PC-9 (cell line): ENCODE measurements at regions not wholly inside any gene's neighbourhood (a gene's known extent, or its start where the extent isn't known, plus 50 kb on each side); places are given as distances from the start of the nearest gene placed in this dataset.

ENCODE experiments used
- BruUV-seq: library from RNA; stranded (reverse); fragments of 400-500 nt; replicated peaks from 2 replicates; lab custom pipeline; 2021; lab: Mats Ljungman, UMichigan
- CTCF ChIA-PET: fragments of 300-600 bp; sonication (Branson Sonifier 250); formaldehyde crosslinking; loops from one replicate; lab custom pipeline; 2022; ENCODE audit warnings: antibody characterized with exemption; lab: Charles Lee
- POLR2A ChIA-PET: fragments of 300-600 bp; sonication (Branson Sonifier 250); formaldehyde crosslinking; loops from one replicate; lab custom pipeline; 2022; ENCODE audit warnings: antibody characterized with exemption; ENCODE audit not compliant: unreplicated experiment; lab: Charles Lee
- DNase-seq, 2 experiments: peaks; one replicate each; pipeline versions ENCODE4 v3.0.0 to v3.0.0-alpha.2; 2015 to 2022; ENCODE audit warnings: mixed read lengths in 1 of 2
- H2AFZ ChIP-seq: fragments of 200-600 bp; sonication (generic); 2 replicates; pipeline ENCODE4 v1.8.1; 2017; ENCODE audit warnings: antibody characterized with exemption
- H3F3A ChIP-seq: fragments of 200-600 bp; sonication (generic); 2 replicates; pipeline ENCODE4 v1.8.1; 2017; ENCODE audit warnings: antibody characterized with exemption, mild to moderate bottlenecking, low read depth; ENCODE audit not compliant: insufficient read depth
- H3K27ac ChIP-seq: fragments of 200-600 bp; sonication (generic); 2 replicates; pipeline ENCODE4 v1.6.1; 2016; ENCODE audit warnings: mixed run types
- H3K27me3 ChIP-seq: fragments of 200-600 bp; sonication (generic); 2 replicates; pipeline ENCODE4 v1.6.1; 2016; ENCODE audit warnings: low read depth, mixed run types; ENCODE audit not compliant: insufficient read depth
- H3K36me3 ChIP-seq: fragments of 200-600 bp; sonication (generic); 2 replicates; pipeline ENCODE4 v1.6.1; 2016; ENCODE audit warnings: low read depth, mixed run types
- H3K4me1 ChIP-seq: fragments of 200-600 bp; sonication (generic); replicated peaks from 2 replicates; pipeline ENCODE4 v1.6.1; 2016; ENCODE audit warnings: mixed run types; ENCODE audit not compliant: insufficient read depth
- H3K4me2 ChIP-seq: fragments of 200-600 bp; sonication (generic); 2 replicates; pipeline ENCODE4 v1.6.1; 2017; ENCODE audit warnings: mixed run types
- H3K4me3 ChIP-seq: fragments of 200-600 bp; sonication (generic); 2 replicates; pipeline ENCODE4 v1.6.1; 2016; ENCODE audit warnings: mixed run types
- H3K79me2 ChIP-seq: fragments of 200-600 bp; sonication (generic); 2 replicates; pipeline ENCODE4 v1.6.1; 2017; ENCODE audit warnings: low read depth, mixed run types
- H3K9me2 ChIP-seq: fragments of 200-600 bp; sonication (generic); 2 replicates; pipeline ENCODE4 v1.8.1; 2017; ENCODE audit warnings: mild to moderate bottlenecking; ENCODE audit not compliant: insufficient read depth
- H3K9me3 ChIP-seq: fragments of 200-600 bp; sonication (generic); 2 replicates; pipeline ENCODE4 v1.8.1; 2016; ENCODE audit warnings: low read depth; ENCODE audit not compliant: insufficient read depth
- H4K20me1 ChIP-seq: fragments of 200-600 bp; sonication (generic); 2 replicates; pipeline ENCODE4 v1.8.1; 2017; ENCODE audit not compliant: insufficient read depth
- EZH2 ChIP-seq: fragments of 200-600 bp; sonication (generic); IDR thresholded peaks from 2 replicates; pipeline ENCODE4 v1.8.0; 2017; ENCODE audit warnings: antibody characterized with exemption, low read depth
- intact Hi-C: fragments of 100-400 bp; cut with micrococcal nuclease; formaldehyde crosslinking; loops from one replicate; pipeline ENCODE4 v1.10.0; 2022; ENCODE audit not compliant: unreplicated experiment
- TF ChIP-seq, protein P1 (sequence below): fragments of 200-600 bp; sonication (generic); conservative IDR thresholded peaks from 2 replicates; pipeline ENCODE4 v1.6.1; 2017; ENCODE audit warnings: mixed run types, antibody characterized with exemption, mild to moderate bottlenecking, moderate library complexity

DNA sequence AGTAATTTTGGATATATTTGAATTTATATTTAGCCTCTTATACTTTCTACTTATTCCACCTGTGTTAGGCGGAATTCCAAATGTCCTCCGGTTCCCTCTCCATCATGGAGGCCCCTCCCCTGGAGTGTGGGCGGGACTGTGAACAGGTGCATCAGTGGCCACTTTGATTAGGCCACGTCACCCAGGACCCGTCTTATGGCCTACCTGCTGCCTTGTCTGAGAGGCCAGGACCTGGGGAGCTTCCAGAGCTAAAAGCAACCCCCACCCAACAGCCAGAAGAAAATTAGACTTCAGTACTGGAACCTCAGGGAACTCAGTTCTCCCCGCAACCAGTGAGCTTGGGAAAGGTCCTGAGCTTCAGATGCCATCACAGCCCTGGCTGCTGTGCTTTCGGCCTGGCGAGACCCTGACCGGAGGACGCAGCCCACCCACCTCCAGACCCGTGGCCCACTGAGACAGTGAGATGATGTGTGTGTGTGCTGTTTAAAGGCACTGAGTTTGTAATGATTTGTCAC lies 200.2 kb upstream of the SOX1 start:
- Histone ChIP-seq H3K4me1 (no peaks in the 10 kb centered on the region), H3K27me3 (peaks cover 100% of the 10 kb centered on the region), H3K36me3 (no peaks in the 10 kb centered on the region), H3K4me2 (no peak overlapping the region), H3K27ac (no peak overlapping the region), H3K9me3 (no peaks in the 10 kb centered on the region), H3K9me2 (no peaks in the 10 kb centered on the region), H4K20me1 (no peaks in the 10 kb centered on the region), H3K4me3 (no peak overlapping the region), H3F3A (no peaks in the 10 kb centered on the region), H2AFZ (no peak overlapping the region), H3K79me2 (no peaks in the 10 kb centered on the region)
- DNase-seq, result no peak
- ChIA-PET CTCF (no interaction called here), POLR2A (no interaction called here)
- BruUV-seq, result no TSS peak
- intact Hi-C loops, result no loop called here
- TF ChIP-seq, protein P1, sequence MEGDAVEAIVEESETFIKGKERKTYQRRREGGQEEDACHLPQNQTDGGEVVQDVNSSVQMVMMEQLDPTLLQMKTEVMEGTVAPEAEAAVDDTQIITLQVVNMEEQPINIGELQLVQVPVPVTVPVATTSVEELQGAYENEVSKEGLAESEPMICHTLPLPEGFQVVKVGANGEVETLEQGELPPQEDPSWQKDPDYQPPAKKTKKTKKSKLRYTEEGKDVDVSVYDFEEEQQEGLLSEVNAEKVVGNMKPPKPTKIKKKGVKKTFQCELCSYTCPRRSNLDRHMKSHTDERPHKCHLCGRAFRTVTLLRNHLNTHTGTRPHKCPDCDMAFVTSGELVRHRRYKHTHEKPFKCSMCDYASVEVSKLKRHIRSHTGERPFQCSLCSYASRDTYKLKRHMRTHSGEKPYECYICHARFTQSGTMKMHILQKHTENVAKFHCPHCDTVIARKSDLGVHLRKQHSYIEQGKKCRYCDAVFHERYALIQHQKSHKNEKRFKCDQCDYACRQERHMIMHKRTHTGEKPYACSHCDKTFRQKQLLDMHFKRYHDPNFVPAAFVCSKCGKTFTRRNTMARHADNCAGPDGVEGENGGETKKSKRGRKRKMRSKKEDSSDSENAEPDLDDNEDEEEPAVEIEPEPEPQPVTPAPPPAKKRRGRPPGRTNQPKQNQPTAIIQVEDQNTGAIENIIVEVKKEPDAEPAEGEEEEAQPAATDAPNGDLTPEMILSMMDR, result no peak
- no peak for TF ChIP-seq EZH2

DNA sequence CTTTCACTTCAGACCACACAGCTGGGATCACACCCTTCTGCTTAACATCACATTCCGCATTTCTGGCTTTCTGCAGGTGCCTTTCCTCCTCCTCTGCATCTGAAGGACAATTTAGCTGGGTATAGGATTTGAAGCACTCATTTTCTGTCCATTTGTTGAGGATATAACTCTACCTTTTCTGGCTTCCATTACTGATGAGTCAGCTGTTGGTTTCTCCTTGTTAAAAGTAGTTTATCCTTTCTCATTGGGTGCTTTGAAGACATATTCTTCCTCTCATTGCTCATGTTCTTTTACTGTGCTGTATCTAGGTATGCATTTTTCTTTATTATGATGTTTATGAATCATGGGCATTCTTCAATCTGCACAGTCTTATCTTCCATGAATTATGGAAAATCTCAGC lies 199.3 kb upstream of the SOX1 start:
- POLR2A ChIA-PET, result no interaction called here
- no peaks in the 10 kb centered on the region for H3K79me2 ChIP-seq
- no peaks in the 10 kb centered on the region for H3K36me3 ChIP-seq
- no peaks in the 10 kb centered on the region for H3K9me2 ChIP-seq
- H3K27ac ChIP-seq, result no peak overlapping the region
- no peak overlapping the region for H3K4me3 ChIP-seq
- H3F3A ChIP-seq, result no peaks in the 10 kb centered on the region
- H3K9me3 ChIP-seq, result no peaks in the 10 kb centered on the region
- TF ChIP-seq, protein P1, result no peak
- no peak for TF ChIP-seq EZH2
- H3K4me1 ChIP-seq, result no peaks in the 10 kb centered on the region
- peaks cover 100% of the 10 kb centered on the region for H3K27me3 ChIP-seq
- CTCF ChIA-PET, result no interaction called here
- H3K4me2 ChIP-seq, result no peak overlapping the region
- DNase-seq, result no peak
- no peak overlapping the region for H2AFZ ChIP-seq
- H4K20me1 ChIP-seq, result no peaks in the 10 kb centered on the region
- intact Hi-C loops, result no loop called here
- BruUV-seq, result no TSS peak

DNA sequence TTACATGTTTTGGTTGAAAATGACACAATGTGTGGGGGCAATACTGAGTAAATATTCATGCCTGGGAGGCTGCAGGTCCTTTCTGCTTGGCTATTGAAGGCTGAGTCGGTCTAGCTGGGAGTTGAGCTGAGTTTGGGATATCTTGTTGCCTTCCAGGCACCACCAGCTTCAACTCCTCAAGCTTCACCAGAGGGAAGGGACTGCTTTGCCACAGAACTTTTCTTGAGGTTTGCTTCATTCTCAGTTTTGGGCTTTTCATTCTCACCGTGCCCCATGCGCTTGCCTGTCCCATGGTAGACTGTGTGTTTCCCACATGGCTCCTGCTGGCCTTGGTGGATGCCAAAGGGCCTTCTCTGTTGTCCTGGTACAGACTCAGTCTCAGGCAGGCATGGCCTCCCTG lies 198.2 kb upstream of the SOX1 start:
- Histone ChIP-seq H3K4me2 (no peak overlapping the region), H2AFZ (no peak overlapping the region), H3K9me2 (no peaks in the 10 kb centered on the region), H3K27me3 (peaks cover 99% of the 10 kb centered on the region), H3K9me3 (no peaks in the 10 kb centered on the region), H4K20me1 (no peaks in the 10 kb centered on the region), H3K4me3 (no peak overlapping the region), H3K27ac (no peak overlapping the region), H3K36me3 (no peaks in the 10 kb centered on the region), H3F3A (no peaks in the 10 kb centered on the region), H3K4me1 (no peaks in the 10 kb centered on the region), H3K79me2 (no peaks in the 10 kb centered on the region)
- BruUV-seq, result no TSS peak
- DNase-seq, result no peak
- intact Hi-C loops, result no loop called here
- POLR2A ChIA-PET, result no interaction called here
- no peak for TF ChIP-seq EZH2
- TF ChIP-seq, protein P1, result no peak
- CTCF ChIA-PET, result no interaction called here
